Skeletal muscle tissue (tissue), 3 donors: ENCODE measurements at regions not wholly inside any gene's neighbourhood (a gene's known extent, or its start where the extent isn't known, plus 50 kb on each side); places are given as distances from the start of the nearest gene placed in this dataset.

ENCODE experiments used
- H3K27ac ChIP-seq: one replicate; pipeline ENCODE4 v1.7.0; 2013; ENCODE audit warnings: mild to moderate bottlenecking, low read depth, low read length, inconsistent platforms
- H3K27me3 ChIP-seq, 3 donors: one replicate each; pipeline ENCODE4 v1.7.0; 2013; ENCODE audit warnings: low read length in 3 of 3; ENCODE audit not compliant: control insufficient read depth in 3 of 3, insufficient read depth in 3 of 3
- H3K36me3 ChIP-seq, 3 donors: one replicate each; pipeline ENCODE4 v1.7.0; 2013; ENCODE audit warnings: low read length in 3 of 3; ENCODE audit not compliant: control insufficient read depth in 3 of 3, insufficient read depth in 3 of 3
- H3K4me1 ChIP-seq, 3 donors: one replicate each; pipeline ENCODE4 v1.7.0; 2013; ENCODE audit warnings: low read length in 3 of 3, mild to moderate bottlenecking in 3 of 3; ENCODE audit not compliant: control insufficient read depth in 3 of 3, insufficient read depth in 3 of 3
- H3K4me3 ChIP-seq, 3 donors: one replicate each; pipeline ENCODE4 v1.7.0; 2013; ENCODE audit warnings: low read length in 3 of 3
- H3K9ac ChIP-seq, 3 donors: one replicate each; pipeline ENCODE4 v1.7.0; 2013; ENCODE audit warnings: low read length in 3 of 3, mild to moderate bottlenecking in 3 of 3, moderate library complexity in 2 of 3, low read depth in 1 of 3
- H3K9me3 ChIP-seq, 3 donors: one replicate each; pipeline ENCODE4 v1.7.0; 2013; ENCODE audit warnings: low read length in 3 of 3; ENCODE audit not compliant: control insufficient read depth in 3 of 3
- donor health status: Osteomylitis.

GRCh38 chr14:65213316-65213715 is 111.0 kb upstream of the MAX start:
- Histone ChIP-seq H3K4me3 (no peak overlapping the region), H3K9me3 (no peaks in the 10 kb centered on the region), H3K4me1 (no peaks in the 10 kb centered on the region), H3K36me3 (no peaks in the 10 kb centered on the region), H3K27ac (no peak overlapping the region), H3K9ac (no peak overlapping the region), H3K27me3 (no peaks in the 10 kb centered on the region)

- no peaks in the 10 kb centered on the region for H3K4me1 ChIP-seq
- H3K9me3 ChIP-seq, result no peaks in the 10 kb centered on the region
- H3K4me3 ChIP-seq, result no peak overlapping the region
- no peak overlapping the region for H3K27ac ChIP-seq
- H3K27me3 ChIP-seq, result no peaks in the 10 kb centered on the region
- no peak overlapping the region for H3K9ac ChIP-seq
- no peaks in the 10 kb centered on the region for H3K36me3 ChIP-seq
Observed at GRCh38 chr14:65214741-65215140, 112.4 kb upstream of the MAX start.

GRCh38 chr14:65219353-65219752 is 117.0 kb upstream of the MAX start:
- H3K9me3 ChIP-seq, result no peaks in the 10 kb centered on the region
- H3K27me3 ChIP-seq, result no peaks in the 10 kb centered on the region
- H3K27ac ChIP-seq, result no peak overlapping the region
- H3K9ac ChIP-seq, result no peak overlapping the region
- H3K36me3 ChIP-seq, result no peaks in the 10 kb centered on the region
- no peaks in the 10 kb centered on the region for H3K4me1 ChIP-seq
- H3K4me3 ChIP-seq, result no peak overlapping the region

- Histone ChIP-seq H3K27ac (no peak overlapping the region), H3K4me3 (no peak overlapping the region), H3K4me1 (no peaks in the 10 kb centered on the region), H3K36me3 (no peaks in the 10 kb centered on the region), H3K9ac (no peak overlapping the region), H3K9me3 (no peaks in the 10 kb centered on the region), H3K27me3 (no peaks in the 10 kb centered on the region)
Observed at GRCh38 chr14:65222440-65222858, 120.1 kb upstream of the MAX start.

GRCh38 chr14:65223636-65224035 is 121.3 kb upstream of the MAX start:
- H3K9me3 ChIP-seq, result no peaks in the 10 kb centered on the region
- no peaks in the 10 kb centered on the region for H3K27me3 ChIP-seq
- H3K27ac ChIP-seq, result no peak overlapping the region
- H3K36me3 ChIP-seq, result no peaks in the 10 kb centered on the region
- no peaks in the 10 kb centered on the region for H3K4me1 ChIP-seq
- no peak overlapping the region for H3K9ac ChIP-seq
- no peak overlapping the region for H3K4me3 ChIP-seq

- Histone ChIP-seq H3K27me3 (no peaks in the 10 kb centered on the region), H3K36me3 (no peaks in the 10 kb centered on the region), H3K27ac (no peak overlapping the region), H3K4me1 (peaks cover 0 to 1% (median 0%) of the 10 kb centered on the region in 3 donors), H3K4me3 (no peak overlapping the region), H3K9me3 (no peaks in the 10 kb centered on the region), H3K9ac (no peak overlapping the region)
Observed at GRCh38 chr14:65224799-65225198, 122.5 kb upstream of the MAX start.

- Histone ChIP-seq H3K27ac (no peak overlapping the region), H3K9me3 (no peaks in the 10 kb centered on the region), H3K9ac (no peak overlapping the region), H3K4me3 (no peak overlapping the region), H3K27me3 (no peaks in the 10 kb centered on the region), H3K36me3 (no peaks in the 10 kb centered on the region), H3K4me1 (peaks cover 2 to 4% (median 3%) of the 10 kb centered on the region in 3 donors)
Observed at GRCh38 chr14:65225299-65226159, 123.2 kb upstream of the MAX start.

- H3K9ac ChIP-seq, result no peak overlapping the region
- H3K36me3 ChIP-seq, result no peaks in the 10 kb centered on the region
- H3K9me3 ChIP-seq, result no peaks in the 10 kb centered on the region
- peaks cover 2 to 4% (median 3%) of the 10 kb centered on the region in 3 donors for H3K4me1 ChIP-seq
- no peaks in the 10 kb centered on the region for H3K27me3 ChIP-seq
- no peak overlapping the region for H3K27ac ChIP-seq
- no peak overlapping the region for H3K4me3 ChIP-seq
Observed at GRCh38 chr14:65226824-65227604, 124.7 kb upstream of the MAX start.

GRCh38 chr14:65228436-65228835 is 126.1 kb upstream of the MAX start:
- H3K4me3 ChIP-seq, result no peak overlapping the region
- no peaks in the 10 kb centered on the region for H3K27me3 ChIP-seq
- no peak overlapping the region for H3K27ac ChIP-seq
- H3K9ac ChIP-seq, result no peak overlapping the region
- no peaks in the 10 kb centered on the region for H3K36me3 ChIP-seq
- no peaks in the 10 kb centered on the region for H3K9me3 ChIP-seq
- peaks cover 2 to 4% (median 3%) of the 10 kb centered on the region in 3 donors for H3K4me1 ChIP-seq
